ENCODE measurements at regions not wholly inside any gene's neighbourhood (a gene's known extent, or its start where the extent isn't known, plus 50 kb on each side); places are given as distances from the start of the nearest gene placed in this dataset.
"Not testable (repeated sequence)": the region's sequence is repeated elsewhere in the genome, so short reads cannot be mapped to it uniquely, and the experiment has no call there.

DNA sequence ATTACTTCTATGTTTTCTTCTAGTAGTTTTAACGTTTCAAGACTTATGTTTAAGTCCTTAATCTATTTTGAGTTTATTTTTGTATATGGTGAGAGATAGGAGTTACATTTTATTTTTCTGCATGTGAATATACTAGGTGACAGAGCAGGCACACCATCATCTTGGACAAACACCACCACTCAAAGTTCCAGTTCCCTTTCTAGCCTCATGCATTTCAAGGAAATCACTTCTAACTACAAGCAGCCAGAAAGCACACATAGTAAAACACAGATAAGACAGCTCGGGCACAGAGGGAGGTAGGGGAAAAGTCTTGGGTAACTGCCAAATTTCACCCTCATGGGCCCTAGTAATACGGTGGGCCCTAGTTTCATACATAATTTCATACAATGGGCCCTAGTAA, 609.4 kb upstream of the HS3ST5 start:
- DNase-seq (ENCODE audit: low read depth) = no peak

DNA sequence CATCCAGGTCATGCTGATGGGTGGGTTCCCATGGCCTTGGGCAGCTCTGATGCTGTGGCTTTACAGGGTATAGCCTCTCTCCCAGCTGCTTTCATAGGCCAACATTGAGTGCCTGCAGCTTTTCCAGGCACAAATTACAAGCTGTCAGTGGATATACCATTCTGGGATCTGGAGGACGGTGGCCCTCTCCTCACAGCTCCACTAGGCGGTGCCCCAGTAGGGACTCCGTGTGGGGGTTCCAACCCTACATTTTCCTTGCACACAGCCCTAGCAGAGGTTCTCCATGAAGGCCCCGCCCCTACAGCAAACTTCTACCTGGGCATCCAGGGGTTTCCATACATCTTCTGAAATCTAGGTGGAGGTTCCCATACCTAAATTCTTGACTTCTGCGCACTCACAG, 602.6 kb upstream of the HS3ST5 start:
- DNase-seq (ENCODE audit: low read depth) = no peak

DNA sequence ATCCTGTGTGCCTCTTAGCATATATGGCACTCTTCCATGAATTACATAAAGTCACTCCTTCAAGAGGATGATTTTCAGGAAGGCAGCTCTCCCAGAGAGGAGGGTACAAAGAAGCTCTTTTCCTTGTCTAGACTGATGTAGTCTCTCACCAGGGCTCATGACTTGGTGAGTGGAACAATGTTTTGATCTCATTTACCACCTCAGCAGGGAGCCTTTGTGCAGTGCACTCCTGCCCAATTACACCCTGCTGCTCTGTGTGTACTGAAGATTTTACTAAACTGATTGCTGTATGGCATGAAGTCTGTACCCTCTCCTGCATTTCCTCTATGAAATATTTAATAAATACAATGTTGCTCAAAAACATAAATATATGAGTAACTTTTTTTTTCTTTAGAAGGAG, 598.3 kb upstream of the HS3ST5 start:
- DNase-seq (ENCODE audit: low read depth) = no peak

DNA sequence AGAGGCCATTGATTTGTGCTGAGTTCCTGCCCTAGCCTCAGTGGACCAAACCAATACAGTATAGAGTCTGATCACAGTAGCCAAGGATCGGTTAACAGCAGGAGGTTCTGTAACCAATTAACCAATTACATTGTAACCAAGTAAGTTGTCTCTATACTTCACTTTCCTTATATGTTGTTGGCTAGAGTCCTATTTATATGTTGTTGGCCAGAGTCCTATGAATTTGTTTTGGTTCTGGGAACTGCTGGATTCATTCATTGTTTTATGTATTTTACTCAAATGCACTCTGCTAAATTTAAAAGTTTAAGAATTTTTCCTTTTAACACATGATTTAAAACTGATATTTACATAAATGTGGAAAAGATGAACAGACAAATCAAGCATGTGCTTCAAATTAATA, 597.4 kb upstream of the HS3ST5 start:
- DNase-seq (ENCODE audit: low read depth) = no peak

DNA sequence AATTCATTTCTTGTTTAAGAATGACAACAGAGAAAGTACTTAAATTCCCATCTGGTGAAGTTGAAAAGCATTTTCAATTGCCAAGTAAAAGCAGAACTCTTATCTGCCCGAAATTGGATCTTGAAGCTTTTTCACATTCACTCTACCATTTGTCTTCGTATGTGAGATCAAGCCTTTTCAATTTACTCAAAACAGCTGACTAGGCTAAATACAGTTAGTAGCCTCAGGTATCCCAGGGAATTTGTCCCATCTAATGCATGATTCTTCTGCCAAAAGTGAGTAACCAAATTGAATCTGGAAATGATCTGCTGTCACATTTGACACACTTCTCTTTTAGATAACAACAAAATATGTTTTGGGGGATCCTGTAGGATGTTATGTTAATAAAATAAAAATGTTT, 596.8 kb upstream of the HS3ST5 start:
- DNase-seq (ENCODE audit: low read depth) = no peak

DNA sequence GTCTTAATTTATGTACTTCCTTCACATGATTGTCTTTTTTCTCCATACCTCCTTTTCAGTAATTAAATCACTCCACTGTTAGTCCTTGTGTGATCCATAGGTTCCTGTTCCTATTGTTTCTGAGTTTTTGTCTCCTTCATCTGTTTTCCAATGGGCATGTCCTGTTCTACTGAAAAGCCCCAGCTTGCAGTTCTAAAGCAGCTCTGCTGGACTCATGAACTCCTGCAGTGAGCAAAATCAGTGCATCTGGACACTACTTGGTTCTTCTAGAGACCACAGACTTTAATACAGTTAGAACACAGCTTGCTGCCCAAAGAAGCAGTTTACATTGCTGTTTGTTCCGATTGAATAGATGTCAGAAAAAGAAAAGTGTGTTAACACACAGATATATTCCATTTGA, 593.3 kb upstream of the HS3ST5 start:
- no peak for DNase-seq (ENCODE audit: low read depth)

DNA sequence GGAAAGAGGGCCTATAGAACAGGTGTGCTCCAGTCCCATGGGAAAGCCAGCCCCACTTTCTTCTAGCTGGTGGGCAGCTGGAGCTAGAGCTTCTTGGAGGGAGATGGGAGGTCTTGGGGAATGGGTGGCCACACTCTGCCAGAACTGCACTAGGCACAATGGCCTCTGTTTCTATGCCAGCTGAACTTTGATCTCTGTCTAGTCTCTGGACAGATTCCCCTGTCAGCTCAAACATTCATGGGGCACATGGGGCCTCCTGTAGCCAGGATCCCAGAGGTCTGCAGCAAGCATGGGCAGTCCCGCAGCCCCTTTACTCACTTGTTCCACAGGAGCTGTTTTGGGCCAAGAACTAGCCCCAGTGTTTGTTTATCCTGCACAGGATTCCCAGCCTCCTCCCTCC, 591.3 kb upstream of the HS3ST5 start:
- DNase-seq (ENCODE audit: low read depth) = no peak

DNA sequence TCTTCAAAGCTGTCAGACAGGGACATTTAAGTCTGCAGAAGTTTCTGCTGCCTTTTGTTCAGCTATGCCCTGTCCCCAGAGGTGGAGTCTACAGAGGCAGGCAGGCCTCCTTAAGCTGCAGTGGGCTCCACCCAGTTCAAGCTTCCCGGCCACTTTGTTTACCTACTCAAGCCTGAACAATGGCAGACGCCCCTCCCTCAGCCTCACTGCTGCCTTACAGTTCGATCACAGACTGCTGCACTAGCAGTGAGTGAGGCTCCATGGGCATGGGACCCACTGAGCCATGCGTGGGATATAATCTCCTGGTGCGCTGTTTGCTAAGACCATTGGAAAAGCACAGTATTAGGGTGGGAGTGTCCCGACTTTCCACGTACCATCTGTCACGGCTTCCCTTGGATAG, 585.9 kb upstream of the HS3ST5 start:
- DNase-seq (ENCODE audit: low read depth) = not testable (repeated sequence)

DNA sequence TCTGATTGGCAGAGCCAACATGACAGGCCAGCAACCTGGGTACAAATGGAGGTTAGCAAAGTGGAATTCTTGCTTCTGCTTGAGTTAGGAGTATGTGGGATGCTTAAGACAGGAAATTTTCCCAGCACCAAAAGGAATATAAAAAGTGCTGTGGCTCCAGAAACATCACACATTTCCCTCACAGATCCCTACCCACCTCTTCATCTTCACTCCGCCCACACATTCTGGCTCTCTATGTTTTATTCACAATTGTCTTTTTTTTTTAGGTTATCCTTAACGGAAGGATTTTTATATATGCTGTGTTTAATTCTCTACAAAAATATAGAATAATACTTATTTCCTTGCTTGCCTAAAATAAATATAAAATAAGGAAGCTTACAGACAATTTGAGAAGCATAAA, 563.3 kb upstream of the HS3ST5 start:
- DNase-seq (ENCODE audit: low read depth) = no peak

DNA sequence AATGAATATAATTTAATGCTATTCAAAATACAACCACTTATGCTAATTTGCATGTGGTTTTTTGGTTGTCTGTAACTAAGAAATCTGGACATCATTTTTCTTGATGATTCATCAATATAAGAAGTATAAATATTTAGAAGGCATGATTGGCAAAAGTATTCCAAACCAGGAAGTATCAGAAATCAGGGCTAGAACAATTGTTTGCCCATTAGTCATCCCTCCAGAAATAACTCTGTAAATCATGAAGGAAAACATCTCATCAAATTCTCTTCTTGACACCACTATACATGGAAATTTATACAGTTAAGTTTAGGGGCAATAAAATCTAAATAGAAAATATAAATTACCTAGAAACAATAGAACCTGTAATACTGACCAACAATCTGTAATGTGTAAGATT, 554.7 kb upstream of the HS3ST5 start:
- peak; percentile 1 for DNase-seq (ENCODE audit: low read depth)

DNA sequence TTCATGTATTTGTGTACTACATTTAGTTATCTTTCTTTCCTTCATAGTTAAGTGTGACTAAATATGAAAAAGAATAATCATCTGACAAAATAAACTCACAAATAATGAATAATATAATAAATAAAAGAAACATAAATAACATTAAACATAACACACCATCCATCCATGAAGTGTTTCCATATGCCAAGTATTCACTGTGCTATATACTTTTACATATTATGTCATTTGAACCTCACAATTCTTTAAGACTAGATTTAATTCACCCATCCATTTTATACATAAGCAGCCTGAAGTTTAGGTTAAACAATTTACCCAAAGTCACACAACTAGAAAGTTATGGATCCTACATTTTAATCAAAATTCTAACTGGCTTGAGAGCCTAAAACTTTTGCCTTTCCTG, 549.4 kb upstream of the HS3ST5 start:
- DNase-seq (ENCODE audit: low read depth) = no peak

DNA sequence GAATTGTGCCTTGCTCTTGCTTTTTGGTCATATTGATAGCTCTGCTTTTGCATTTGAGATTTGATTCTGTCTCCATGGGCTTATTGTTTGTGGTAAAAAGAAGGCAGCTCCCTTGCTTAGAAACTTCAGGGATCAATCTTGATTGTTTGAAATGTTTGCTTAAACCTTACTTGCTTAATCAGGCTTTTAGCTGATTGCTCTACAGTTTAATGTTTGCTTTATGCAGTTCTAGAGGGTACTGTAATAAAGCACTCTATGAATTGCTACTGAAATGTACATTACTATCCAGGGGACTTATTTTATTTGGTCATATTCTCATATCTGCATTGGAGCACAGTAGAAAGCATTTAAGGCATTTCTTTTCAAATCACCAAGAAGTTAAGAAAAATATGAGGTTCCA, 545.4 kb upstream of the HS3ST5 start:
- DNase-seq (ENCODE audit: low read depth) = no peak

DNA sequence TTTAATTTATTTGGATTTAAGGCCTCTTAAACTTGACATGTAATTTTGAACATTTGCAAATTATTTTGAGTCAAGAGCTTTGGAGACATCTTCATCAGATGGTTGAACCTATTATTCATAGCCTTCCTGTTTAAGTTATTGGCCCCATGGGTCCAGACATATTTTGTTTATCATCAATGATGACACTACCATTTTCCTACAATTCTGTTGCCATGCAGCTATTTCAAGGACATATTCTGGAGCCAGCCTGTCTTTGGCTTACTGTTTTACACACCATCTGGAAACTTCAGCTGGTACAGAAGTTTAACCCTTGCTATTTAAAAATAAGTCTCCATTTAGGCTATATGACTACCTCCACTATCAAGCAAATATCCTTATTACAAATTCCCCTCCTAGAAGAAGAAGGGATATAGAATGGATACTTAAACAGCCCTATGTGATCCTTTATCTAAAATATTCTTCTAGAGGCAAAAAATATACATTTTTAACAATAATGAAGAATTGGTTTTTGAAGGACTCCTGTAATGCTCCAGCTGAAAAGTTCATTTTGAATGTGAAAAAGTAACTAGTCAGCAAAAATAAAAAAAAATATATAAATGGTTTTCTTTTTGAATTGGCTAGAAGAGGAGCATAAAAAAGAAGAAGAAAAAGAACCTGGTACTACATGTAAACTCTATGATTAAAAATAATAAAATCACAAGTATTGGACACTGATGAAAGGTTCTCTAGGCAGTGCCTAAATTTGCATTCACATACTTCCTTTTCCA, 544.0 kb upstream of the HS3ST5 start:
- no peak for DNase-seq (ENCODE audit: low read depth)

DNA sequence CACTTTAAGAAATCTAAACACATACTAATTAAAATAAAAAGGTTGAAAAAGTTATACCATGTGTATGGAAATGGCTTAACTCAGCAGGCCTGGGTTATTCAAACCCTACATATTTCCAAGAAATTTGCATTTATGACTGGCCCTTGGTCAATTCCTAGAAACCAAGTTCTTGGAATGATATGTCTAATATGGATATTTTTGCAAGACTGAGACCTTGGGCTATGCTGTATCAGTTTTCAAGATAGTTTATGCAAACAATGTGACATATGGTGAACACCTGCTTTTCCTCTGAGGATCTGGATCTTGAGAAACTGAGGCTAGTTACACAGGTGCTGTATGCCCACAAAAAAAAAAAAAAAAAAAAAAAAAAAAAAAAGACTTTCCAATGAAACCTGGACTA, 536.9 kb upstream of the HS3ST5 start:
- DNase-seq (ENCODE audit: low read depth) = no peak

DNA sequence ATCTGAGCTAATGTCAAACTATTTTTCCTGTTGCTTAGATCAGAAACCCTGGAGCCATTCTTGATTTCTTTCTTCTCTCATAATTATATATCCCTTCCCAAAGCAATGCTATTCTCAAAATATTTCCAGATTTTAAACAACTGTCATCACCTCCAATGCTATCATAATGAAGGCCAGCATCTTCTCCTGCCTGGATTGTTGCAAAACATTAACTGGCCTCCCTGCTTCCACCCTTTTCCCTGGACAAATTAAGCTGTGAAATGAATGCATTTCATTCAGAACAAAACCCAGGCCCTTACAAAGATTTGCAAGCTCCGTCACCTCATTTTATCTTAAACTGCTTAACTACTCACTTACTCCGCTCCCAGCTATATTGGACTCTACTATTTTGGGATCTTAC, 535.3 kb upstream of the HS3ST5 start:
- DNase-seq (ENCODE audit: low read depth) = no peak

DNA sequence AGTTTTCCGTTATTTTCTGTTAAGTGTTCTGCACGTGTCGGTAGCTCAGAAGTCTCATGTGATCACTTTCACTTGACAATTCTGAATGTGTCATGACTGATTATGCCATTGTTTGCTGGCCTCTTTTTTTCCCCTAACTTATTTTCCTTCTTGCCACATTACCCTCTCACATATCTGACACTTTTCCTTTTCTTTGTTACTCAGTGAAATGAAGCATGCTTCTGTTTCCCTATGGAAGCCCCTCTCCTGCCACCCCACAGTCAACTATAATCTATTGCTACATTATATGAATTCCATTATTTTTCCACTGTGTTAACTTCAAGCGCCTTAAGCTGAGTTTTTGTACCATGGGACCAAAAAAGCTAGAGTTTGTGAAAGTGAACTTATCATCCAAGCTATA, 531.6 kb upstream of the HS3ST5 start:
- DNase-seq (ENCODE audit: low read depth) = no peak

DNA sequence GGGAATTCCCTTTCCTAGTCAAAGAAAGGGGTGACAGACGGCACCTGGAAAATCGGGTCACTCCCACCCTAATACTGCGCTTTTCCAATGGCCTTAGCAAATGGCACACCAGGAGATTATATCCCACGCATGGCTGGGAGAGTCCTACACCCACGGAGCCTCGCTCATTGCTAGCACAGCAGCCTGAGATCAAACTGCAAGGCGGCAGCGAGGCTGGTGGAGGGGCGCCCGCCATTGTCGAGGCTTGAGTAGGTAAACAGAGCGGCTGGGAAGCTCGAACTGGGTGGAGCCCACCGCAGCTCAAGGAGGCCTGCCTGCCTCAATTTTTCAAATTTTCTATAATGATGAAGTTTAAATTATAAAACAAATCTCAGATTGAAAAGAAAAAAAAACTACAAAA, 522.7 kb upstream of the HS3ST5 start:
- not testable (repeated sequence) for DNase-seq (ENCODE audit: low read depth)

DNA sequence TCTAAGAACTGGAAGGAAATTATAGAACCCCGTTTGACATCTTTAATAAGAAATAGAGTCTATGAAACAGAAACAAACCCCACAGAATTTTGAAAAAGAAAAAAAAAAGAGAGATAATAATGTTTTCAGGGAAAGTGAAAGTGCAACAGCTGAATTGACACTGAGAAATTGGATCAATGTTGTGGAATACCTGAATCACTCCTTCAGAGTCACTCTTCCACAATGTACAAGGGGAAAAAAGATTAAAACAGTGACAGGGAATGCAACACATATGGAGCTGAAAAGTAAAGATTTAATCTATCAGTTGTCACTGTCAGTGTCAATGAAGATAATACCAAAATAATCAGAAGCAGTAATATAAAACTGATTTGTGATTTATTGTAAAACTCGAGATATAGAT, 520.8 kb upstream of the HS3ST5 start:
- DNase-seq (ENCODE audit: low read depth) = no peak

DNA sequence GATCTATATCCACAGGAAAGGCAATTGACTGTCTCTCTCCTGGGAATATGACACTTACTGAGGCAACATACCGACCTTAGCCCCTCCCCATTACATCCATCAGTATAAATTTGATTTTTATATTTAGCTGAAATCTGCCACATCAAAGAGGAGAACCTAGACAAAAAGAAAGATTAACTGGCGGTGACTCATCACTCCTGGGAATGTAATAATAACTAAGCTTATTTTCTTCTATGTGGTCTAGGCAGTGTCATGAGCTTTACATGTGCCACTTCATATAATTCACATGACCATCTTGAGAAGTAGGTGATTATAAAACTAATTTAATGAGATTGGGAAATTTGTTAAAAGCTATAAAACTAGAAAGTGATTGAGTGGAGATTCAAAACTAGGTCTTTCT, 520.0 kb upstream of the HS3ST5 start:
- DNase-seq (ENCODE audit: low read depth) = no peak

DNA sequence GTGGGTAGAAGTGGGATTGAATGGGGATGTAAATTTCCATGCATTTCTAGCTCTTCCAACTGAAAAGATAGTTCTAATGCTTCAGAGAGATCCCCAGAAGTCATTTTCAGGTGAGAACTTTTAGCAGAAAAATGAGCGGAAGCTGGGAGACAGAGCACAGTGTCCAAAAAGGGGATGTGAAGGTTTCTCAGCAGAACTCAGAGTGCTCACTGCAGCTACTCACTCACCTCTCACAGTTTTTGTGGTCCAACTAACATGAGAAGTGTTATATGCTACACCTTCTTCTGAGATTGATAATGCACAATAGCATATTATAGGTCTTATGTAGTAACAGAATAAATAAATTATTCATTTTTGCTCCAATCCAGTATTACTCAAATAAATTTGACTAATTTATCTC, 519.2 kb upstream of the HS3ST5 start:
- no peak for DNase-seq (ENCODE audit: low read depth)

DNA sequence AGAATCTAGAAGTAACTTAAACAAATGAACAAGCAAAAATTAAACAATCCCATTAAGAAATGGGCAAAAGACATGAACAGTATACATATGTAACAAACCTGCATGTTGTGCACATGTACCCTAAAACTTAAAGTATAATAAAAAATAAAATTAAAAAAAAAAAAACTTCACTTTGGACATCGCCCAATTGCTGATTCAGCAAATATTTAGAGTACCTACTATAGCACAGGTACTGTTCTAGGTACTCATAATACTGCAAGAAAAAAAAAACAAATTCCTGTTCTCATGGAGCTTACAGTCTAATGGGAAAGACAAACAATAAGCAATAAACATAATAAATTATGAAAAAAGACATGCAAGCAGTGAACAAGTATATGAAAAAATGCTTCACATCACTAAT, 501.5 kb upstream of the HS3ST5 start:
- no peak for DNase-seq (ENCODE audit: low read depth)

DNA sequence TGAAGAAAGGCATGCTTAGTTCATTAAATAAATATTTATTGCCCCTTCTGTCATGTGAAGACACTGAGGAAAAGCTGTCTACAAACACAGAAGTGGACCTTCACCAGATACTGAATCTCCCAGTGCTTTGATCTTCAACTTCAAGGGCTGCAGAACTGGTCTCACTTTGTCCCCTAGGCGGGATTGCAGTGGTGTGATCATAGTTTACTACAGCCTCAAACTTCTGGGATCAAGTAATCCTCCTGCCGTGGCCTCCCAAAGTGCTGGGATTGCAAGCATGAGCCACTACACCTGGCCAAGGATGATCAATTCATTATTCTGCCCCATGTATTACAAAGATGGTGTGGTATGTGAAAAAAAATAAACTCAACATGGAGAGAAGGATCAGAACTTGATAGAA, 496.2 kb upstream of the HS3ST5 start:
- no peak for DNase-seq (ENCODE audit: low read depth)

DNA sequence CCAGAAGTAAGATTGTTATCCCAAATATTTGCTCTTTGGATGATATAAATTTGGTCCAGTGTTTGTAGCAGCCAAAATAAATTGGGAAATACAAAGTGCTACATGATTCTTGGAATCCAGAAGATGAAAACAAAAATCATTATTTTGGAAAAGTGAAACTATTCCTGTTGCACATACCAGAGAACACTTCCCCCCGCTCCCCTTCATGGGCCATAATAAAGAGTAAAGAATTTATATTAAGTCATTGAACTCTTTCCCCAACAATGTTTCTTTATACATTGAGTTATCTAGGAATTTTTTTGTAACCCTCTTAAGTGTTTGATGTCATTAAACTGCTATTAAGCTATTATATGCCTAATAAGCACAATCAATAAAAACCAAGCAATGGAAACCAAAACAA, 490.4 kb upstream of the HS3ST5 start:
- DNase-seq (ENCODE audit: low read depth) = no peak

DNA sequence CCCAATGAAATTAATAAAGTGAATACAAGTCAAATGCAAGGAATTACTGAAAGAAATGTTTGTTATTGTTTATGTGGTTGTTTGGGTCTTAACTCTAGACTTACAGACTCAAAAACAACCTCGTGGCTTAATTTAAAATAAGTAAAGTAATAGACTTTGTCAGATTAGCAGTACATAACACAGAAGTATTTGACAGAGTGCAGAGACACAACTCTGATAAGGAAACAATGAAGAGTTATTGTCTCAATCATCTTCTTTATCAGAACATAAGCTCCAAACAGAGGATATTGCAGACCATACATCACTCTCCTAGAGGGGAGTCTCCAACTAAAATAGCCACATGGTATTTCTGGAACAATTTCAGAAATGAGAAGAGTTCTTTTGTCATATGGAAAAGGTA, 487.7 kb upstream of the HS3ST5 start:
- no peak for DNase-seq (ENCODE audit: low read depth)
